ENCODE measurements at regions not wholly inside any gene's neighbourhood (a gene's known extent, or its start where the extent isn't known, plus 50 kb on each side); places are given as distances from the start of the nearest gene placed in this dataset. TPM values are rescaled to one million over a fixed set of nuclear protein-coding genes. Genes with fewer than 3 reads are reported as not detected.

DNA sequence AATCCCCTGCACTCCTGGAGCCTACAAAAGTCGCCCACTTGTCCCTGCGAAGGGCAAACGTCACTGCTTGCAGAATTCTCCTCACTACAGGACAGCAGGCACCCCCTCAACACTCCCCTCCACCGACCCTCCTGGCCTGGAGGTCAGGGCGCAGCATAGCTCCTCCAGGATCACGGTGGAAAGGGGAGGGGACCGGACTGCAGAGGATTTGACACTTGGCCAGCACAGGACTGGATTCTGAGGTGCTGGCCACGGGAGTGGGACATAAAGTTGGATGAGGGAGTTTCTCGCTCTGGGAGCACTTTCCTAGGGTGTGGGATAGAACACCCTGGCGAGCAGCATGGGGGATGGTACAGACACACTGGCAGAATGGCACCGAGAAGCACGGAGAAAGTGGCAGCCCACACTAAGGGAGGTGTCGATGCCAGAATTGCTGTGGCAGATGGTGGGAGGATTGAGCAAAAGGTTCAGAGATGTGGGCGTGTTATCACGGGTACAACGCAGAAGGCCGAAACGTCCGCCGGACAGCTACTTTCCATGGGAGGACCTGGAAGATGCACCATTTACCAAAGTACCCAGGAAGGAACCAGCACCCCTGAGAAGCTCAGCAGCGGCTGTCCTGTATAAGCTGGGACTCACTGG, 51.4 kb upstream of the DIO3 start:
- in situ Hi-C loops (cut with HindIII; ENCODE audit: low pct_unique_long_range_greater_than_20kb, low sequenced_read_pairs) (no loop called here), intact Hi-C loops (cut with micrococcal nuclease; ENCODE audit: unreplicated experiment) (no loop called here)
- Histone ChIP-seq H3K36me3 (ENCODE audit: control insufficient read depth, insufficient read depth, low read length) (no peaks in the 10 kb centered on the region), H3K4me3 (ENCODE audit: low read depth in 2 of 2, low read length in 2 of 2) (no peak overlapping the region), H3K27me3 (ENCODE audit: control insufficient read depth, insufficient read depth, low read length) (no peaks in the 10 kb centered on the region), H3K4me1 (ENCODE audit: control insufficient read depth, insufficient read depth, low read length) (no peaks in the 10 kb centered on the region), H3K27ac (ENCODE audit: low read length) (no peak overlapping the region), H3K9me3 (ENCODE audit: control insufficient read depth, insufficient read depth, low read depth, low read length) (no peaks in the 10 kb centered on the region)
- no peak for DNase-seq (ENCODE audit: low read depth, low spot score)
- no TSS peak for BruUV-seq (replicated peaks)
- ChIA-PET POLR2A (no interaction called here), CTCF (interaction anchor here (0.7 kb wide), 1 partner anchor 201 kb away, joined by 5 read pairs; no protein-coding TSS in a partner anchor)
- no peak for TF ChIP-seq SIN3A (IDR thresholded peaks at IDR 0.05; ENCODE audit: borderline replicate concordance, insufficient read depth, low read depth, low read length)
- ATAC-seq: no peak

GRCh38 chr14:101511199-101511598, 50.1 kb upstream of the DIO3 start:
- in situ Hi-C loops (cut with HindIII; ENCODE audit: low pct_unique_long_range_greater_than_20kb, low sequenced_read_pairs): no loop called here
- CTCF ChIA-PET: no interaction called here
- POLR2A ChIA-PET: no interaction called here
- no TSS peak for BruUV-seq (replicated peaks)
- Histone ChIP-seq H3K4me1 (ENCODE audit: control insufficient read depth, insufficient read depth, low read length) (no peaks in the 10 kb centered on the region), H3K27ac (ENCODE audit: low read length) (no peak overlapping the region), H3K9me3 (ENCODE audit: control insufficient read depth, insufficient read depth, low read depth, low read length) (no peaks in the 10 kb centered on the region), H3K36me3 (ENCODE audit: control insufficient read depth, insufficient read depth, low read length) (no peaks in the 10 kb centered on the region), H3K27me3 (ENCODE audit: control insufficient read depth, insufficient read depth, low read length) (no peaks in the 10 kb centered on the region), H3K4me3 (ENCODE audit: low read depth in 2 of 2, low read length in 2 of 2) (no peak overlapping the region)
- intact Hi-C loops (cut with micrococcal nuclease; ENCODE audit: unreplicated experiment): no loop called here
- TF ChIP-seq, protein P1, sequence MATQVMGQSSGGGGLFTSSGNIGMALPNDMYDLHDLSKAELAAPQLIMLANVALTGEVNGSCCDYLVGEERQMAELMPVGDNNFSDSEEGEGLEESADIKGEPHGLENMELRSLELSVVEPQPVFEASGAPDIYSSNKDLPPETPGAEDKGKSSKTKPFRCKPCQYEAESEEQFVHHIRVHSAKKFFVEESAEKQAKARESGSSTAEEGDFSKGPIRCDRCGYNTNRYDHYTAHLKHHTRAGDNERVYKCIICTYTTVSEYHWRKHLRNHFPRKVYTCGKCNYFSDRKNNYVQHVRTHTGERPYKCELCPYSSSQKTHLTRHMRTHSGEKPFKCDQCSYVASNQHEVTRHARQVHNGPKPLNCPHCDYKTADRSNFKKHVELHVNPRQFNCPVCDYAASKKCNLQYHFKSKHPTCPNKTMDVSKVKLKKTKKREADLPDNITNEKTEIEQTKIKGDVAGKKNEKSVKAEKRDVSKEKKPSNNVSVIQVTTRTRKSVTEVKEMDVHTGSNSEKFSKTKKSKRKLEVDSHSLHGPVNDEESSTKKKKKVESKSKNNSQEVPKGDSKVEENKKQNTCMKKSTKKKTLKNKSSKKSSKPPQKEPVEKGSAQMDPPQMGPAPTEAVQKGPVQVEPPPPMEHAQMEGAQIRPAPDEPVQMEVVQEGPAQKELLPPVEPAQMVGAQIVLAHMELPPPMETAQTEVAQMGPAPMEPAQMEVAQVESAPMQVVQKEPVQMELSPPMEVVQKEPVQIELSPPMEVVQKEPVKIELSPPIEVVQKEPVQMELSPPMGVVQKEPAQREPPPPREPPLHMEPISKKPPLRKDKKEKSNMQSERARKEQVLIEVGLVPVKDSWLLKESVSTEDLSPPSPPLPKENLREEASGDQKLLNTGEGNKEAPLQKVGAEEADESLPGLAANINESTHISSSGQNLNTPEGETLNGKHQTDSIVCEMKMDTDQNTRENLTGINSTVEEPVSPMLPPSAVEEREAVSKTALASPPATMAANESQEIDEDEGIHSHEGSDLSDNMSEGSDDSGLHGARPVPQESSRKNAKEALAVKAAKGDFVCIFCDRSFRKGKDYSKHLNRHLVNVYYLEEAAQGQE (IDR thresholded peaks at IDR 0.05; ENCODE audit: insufficient read depth in 1 of 2, low read depth in 2 of 2, low read length in 1 of 2): no peak
- no peak for DNase-seq (ENCODE audit: low read depth, low spot score)
- ATAC-seq: no peak

Small RNA genes in the stretch of these regions (microRNA-seq; reads per million reads assigned to microRNA genes)
- gene MIR1185-1 (ENCODE audit: unreplicated experiment) (91.5 reads per million, percentile 55 among the genes with 10 or more reads in this experiment), gene MIR1185-2 (ENCODE audit: unreplicated experiment) (2.5 reads per million), gene MIR1193 (ENCODE audit: unreplicated experiment) (not detected), gene MIR1197 (ENCODE audit: unreplicated experiment) (3.2 reads per million, percentile 3 among the genes with 10 or more reads in this experiment), gene MIR134 (ENCODE audit: unreplicated experiment) (483 reads per million, percentile 73 among the genes with 10 or more reads in this experiment), gene MIR154 (ENCODE audit: unreplicated experiment) (313 reads per million, percentile 69 among the genes with 10 or more reads in this experiment), gene MIR299 (ENCODE audit: unreplicated experiment) (276 reads per million, percentile 67 among the genes with 10 or more reads in this experiment), gene MIR300 (ENCODE audit: unreplicated experiment) (not detected), gene MIR323A (ENCODE audit: unreplicated experiment) (149 reads per million, percentile 59 among the genes with 10 or more reads in this experiment), gene MIR323B (ENCODE audit: unreplicated experiment) (43.5 reads per million, percentile 46 among the genes with 10 or more reads in this experiment), gene MIR329-1 (ENCODE audit: unreplicated experiment) (not detected), gene MIR329-2 (ENCODE audit: unreplicated experiment) (not detected), gene MIR369 (ENCODE audit: unreplicated experiment) (1,175 reads per million, percentile 83 among the genes with 10 or more reads in this experiment), gene MIR376A1 (ENCODE audit: unreplicated experiment) (13.3 reads per million, percentile 33 among the genes with 10 or more reads in this experiment), gene MIR376A2 (ENCODE audit: unreplicated experiment) (3.8 reads per million, percentile 8 among the genes with 10 or more reads in this experiment), gene MIR376B (ENCODE audit: unreplicated experiment) (284 reads per million, percentile 67 among the genes with 10 or more reads in this experiment), gene MIR376C (ENCODE audit: unreplicated experiment) (1,295 reads per million, percentile 84 among the genes with 10 or more reads in this experiment), gene MIR377 (ENCODE audit: unreplicated experiment) (72.4 reads per million, percentile 53 among the genes with 10 or more reads in this experiment), gene MIR379 (ENCODE audit: unreplicated experiment) (1,139 reads per million, percentile 82 among the genes with 10 or more reads in this experiment), gene MIR380 (ENCODE audit: unreplicated experiment) (37.2 reads per million, percentile 44 among the genes with 10 or more reads in this experiment), gene MIR381 (ENCODE audit: unreplicated experiment) (436 reads per million, percentile 72 among the genes with 10 or more reads in this experiment), gene MIR382 (ENCODE audit: unreplicated experiment) (803 reads per million, percentile 78 among the genes with 10 or more reads in this experiment), gene MIR409 (ENCODE audit: unreplicated experiment) (2,618 reads per million, percentile 88 among the genes with 10 or more reads in this experiment), gene MIR411 (ENCODE audit: unreplicated experiment) (1,898 reads per million, percentile 87 among the genes with 10 or more reads in this experiment), gene MIR412 (ENCODE audit: unreplicated experiment) (6.7 reads per million, percentile 20 among the genes with 10 or more reads in this experiment), gene MIR485 (ENCODE audit: unreplicated experiment) (76.9 reads per million, percentile 54 among the genes with 10 or more reads in this experiment), gene MIR487A (ENCODE audit: unreplicated experiment) (73.1 reads per million, percentile 53 among the genes with 10 or more reads in this experiment), gene MIR487B (ENCODE audit: unreplicated experiment) (3,599 reads per million, percentile 89 among the genes with 10 or more reads in this experiment), gene MIR494 (ENCODE audit: unreplicated experiment) (512 reads per million, percentile 74 among the genes with 10 or more reads in this experiment), gene MIR495 (ENCODE audit: unreplicated experiment) (103 reads per million, percentile 56 among the genes with 10 or more reads in this experiment), gene MIR496 (ENCODE audit: unreplicated experiment) (24.5 reads per million, percentile 41 among the genes with 10 or more reads in this experiment), gene MIR539 (ENCODE audit: unreplicated experiment) (91.8 reads per million, percentile 55 among the genes with 10 or more reads in this experiment), gene MIR541 (ENCODE audit: unreplicated experiment) (1.3 reads per million), gene MIR543 (ENCODE audit: unreplicated experiment) (60.0 reads per million, percentile 51 among the genes with 10 or more reads in this experiment), gene MIR544A (ENCODE audit: unreplicated experiment) (not detected), gene MIR654 (ENCODE audit: unreplicated experiment) (285 reads per million, percentile 68 among the genes with 10 or more reads in this experiment), gene MIR655 (ENCODE audit: unreplicated experiment) (9.8 reads per million, percentile 29 among the genes with 10 or more reads in this experiment), gene MIR656 (ENCODE audit: unreplicated experiment) (13.7 reads per million, percentile 33 among the genes with 10 or more reads in this experiment), gene MIR668 (ENCODE audit: unreplicated experiment) (34.6 reads per million, percentile 43 among the genes with 10 or more reads in this experiment), gene MIR758 (ENCODE audit: unreplicated experiment) (20.0 reads per million, percentile 38 among the genes with 10 or more reads in this experiment), gene MIR889 (ENCODE audit: unreplicated experiment) (263 reads per million, percentile 66 among the genes with 10 or more reads in this experiment)

All from Panc1 (cell line).